ENCODE measurements at regions not wholly inside any gene's neighbourhood (a gene's known extent, or its start where the extent isn't known, plus 50 kb on each side); places are given as distances from the start of the nearest gene placed in this dataset.

DNA sequence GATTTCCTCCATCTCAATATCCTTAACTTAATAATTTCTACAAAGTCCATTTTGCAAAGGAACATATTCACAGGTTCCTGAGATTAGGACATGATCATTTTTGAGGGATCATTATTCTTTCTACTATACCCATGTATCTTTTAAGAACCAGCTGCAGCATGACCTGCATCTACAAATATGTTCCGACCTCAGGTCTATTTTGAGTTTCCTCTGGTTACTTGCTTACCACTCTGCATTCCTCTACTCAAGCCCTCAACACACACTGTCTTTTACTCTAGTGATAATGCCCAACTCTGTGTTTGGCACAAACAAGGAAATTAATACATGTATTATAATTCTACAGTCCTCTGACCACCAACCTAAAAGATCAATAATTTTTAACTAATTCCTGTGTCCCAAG is 386.1 kb downstream of the DNAH5 start:
- TF ChIP-seq POLR2AphosphoS5 (IDR thresholded peaks at IDR 0.05; ENCODE audit: low read depth): no peak
- TF ChIP-seq, protein P1, sequence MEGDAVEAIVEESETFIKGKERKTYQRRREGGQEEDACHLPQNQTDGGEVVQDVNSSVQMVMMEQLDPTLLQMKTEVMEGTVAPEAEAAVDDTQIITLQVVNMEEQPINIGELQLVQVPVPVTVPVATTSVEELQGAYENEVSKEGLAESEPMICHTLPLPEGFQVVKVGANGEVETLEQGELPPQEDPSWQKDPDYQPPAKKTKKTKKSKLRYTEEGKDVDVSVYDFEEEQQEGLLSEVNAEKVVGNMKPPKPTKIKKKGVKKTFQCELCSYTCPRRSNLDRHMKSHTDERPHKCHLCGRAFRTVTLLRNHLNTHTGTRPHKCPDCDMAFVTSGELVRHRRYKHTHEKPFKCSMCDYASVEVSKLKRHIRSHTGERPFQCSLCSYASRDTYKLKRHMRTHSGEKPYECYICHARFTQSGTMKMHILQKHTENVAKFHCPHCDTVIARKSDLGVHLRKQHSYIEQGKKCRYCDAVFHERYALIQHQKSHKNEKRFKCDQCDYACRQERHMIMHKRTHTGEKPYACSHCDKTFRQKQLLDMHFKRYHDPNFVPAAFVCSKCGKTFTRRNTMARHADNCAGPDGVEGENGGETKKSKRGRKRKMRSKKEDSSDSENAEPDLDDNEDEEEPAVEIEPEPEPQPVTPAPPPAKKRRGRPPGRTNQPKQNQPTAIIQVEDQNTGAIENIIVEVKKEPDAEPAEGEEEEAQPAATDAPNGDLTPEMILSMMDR (IDR thresholded peaks at IDR 0.05; ENCODE audit: insufficient read depth, low read length): no peak
- TF ChIP-seq, protein P2, sequence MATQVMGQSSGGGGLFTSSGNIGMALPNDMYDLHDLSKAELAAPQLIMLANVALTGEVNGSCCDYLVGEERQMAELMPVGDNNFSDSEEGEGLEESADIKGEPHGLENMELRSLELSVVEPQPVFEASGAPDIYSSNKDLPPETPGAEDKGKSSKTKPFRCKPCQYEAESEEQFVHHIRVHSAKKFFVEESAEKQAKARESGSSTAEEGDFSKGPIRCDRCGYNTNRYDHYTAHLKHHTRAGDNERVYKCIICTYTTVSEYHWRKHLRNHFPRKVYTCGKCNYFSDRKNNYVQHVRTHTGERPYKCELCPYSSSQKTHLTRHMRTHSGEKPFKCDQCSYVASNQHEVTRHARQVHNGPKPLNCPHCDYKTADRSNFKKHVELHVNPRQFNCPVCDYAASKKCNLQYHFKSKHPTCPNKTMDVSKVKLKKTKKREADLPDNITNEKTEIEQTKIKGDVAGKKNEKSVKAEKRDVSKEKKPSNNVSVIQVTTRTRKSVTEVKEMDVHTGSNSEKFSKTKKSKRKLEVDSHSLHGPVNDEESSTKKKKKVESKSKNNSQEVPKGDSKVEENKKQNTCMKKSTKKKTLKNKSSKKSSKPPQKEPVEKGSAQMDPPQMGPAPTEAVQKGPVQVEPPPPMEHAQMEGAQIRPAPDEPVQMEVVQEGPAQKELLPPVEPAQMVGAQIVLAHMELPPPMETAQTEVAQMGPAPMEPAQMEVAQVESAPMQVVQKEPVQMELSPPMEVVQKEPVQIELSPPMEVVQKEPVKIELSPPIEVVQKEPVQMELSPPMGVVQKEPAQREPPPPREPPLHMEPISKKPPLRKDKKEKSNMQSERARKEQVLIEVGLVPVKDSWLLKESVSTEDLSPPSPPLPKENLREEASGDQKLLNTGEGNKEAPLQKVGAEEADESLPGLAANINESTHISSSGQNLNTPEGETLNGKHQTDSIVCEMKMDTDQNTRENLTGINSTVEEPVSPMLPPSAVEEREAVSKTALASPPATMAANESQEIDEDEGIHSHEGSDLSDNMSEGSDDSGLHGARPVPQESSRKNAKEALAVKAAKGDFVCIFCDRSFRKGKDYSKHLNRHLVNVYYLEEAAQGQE (IDR thresholded peaks at IDR 0.05; ENCODE audit: insufficient replicate concordance, low read depth): no peak
- TF ChIP-seq GABPA (IDR thresholded peaks at IDR 0.05; ENCODE audit: low read depth): no peak
